HEK293 (cell line): ENCODE measurements at regions not wholly inside any gene's neighbourhood (a gene's known extent, or its start where the extent isn't known, plus 50 kb on each side); places are given as distances from the start of the nearest gene placed in this dataset.
"Not testable (repeated sequence)": the region's sequence is repeated elsewhere in the genome, so short reads cannot be mapped to it uniquely, and the experiment has no call there.

ENCODE experiments used
- CTCF ChIA-PET: fragments of 350-600 bp; formaldehyde crosslinking; extraction: SDS; loops from one replicate; lab custom pipeline; 2021; ENCODE audit warnings: antibody characterized with exemption; lab: Yijun Ruan, JAX
- POLR2A ChIA-PET: fragments of 300-600 bp; formaldehyde crosslinking; extraction: SDS; loops from one replicate; lab custom pipeline; 2020; ENCODE audit warnings: antibody characterized with exemption, inconsistent platforms; lab: Yijun Ruan, JAX
- H3K27ac ChIP-seq: fragments of 200-500 bp; sonication (Bioruptor generic); 2 replicates; pipeline ENCODE4 v1.5.1; 2014; ENCODE audit warnings: low read depth, low read length, control low read depth, inconsistent platforms; ENCODE audit errors: extremely low read depth
- H3K36me3 ChIP-seq, 2 experiments: fragments of 200-500 bp in 1 of 2; sonication (Bioruptor generic) in 1 of 2; 1 replicate in 1 of 2; 2 replicates in 1 of 2; pipeline ENCODE4 v1.5.1; 2014 to 2017; ENCODE audit warnings: inconsistent platforms in 2 of 2, low read length in 2 of 2; ENCODE audit not compliant: control insufficient read depth in 2 of 2, insufficient read depth in 1 of 2
- H3K4me1 ChIP-seq: fragments of 200-500 bp; sonication (Bioruptor generic); 2 replicates; pipeline ENCODE4 v1.5.1; 2014; ENCODE audit warnings: mild to moderate bottlenecking, low read length, inconsistent platforms; ENCODE audit not compliant: control insufficient read depth, insufficient read depth
- H3K4me3 ChIP-seq: 2 replicates; pipeline ENCODE4 v1.5.1; 2011; ENCODE audit warnings: low read depth, mild to moderate bottlenecking, control low read depth, low read length, moderate library complexity
- H3K9me3 ChIP-seq: fragments of 200-500 bp; sonication (Bioruptor generic); 2 replicates; pipeline ENCODE4 v1.5.1; 2014; ENCODE audit warnings: low read depth, low read length, inconsistent platforms; ENCODE audit not compliant: control insufficient read depth, insufficient read depth
- ELK4 ChIP-seq: IDR thresholded peaks from 2 replicates; pipeline ENCODE4 v1.6.1; 2011; ENCODE audit warnings: mild to moderate bottlenecking, low read depth, low read length, borderline replicate concordance
- KLF17 ChIP-seq: fragments of 450-650 bp; formaldehyde crosslinking; IDR thresholded peaks from 2 replicates; pipeline ENCODE4 v1.5.1; 2016; ENCODE audit warnings: missing biosample characterization, missing genetic modification characterization
- PBX3 ChIP-seq: sonication (generic); formaldehyde crosslinking; IDR thresholded peaks from 2 replicates; pipeline ENCODE4 v1.8.1; 2022; ENCODE audit warnings: mild to moderate bottlenecking, moderate library complexity, missing genetic modification reagents
- YY2 ChIP-seq: fragments of 450-650 bp; formaldehyde crosslinking; IDR thresholded peaks from 2 replicates; pipeline ENCODE4 v1.5.1; 2016; ENCODE audit warnings: missing biosample characterization, missing genetic modification characterization
- ZBTB7A ChIP-seq: fragments of 450-650 bp; formaldehyde crosslinking; IDR thresholded peaks from 2 replicates; pipeline ENCODE4 v1.5.1; 2016; ENCODE audit warnings: low read depth, missing biosample characterization, missing genetic modification characterization
- ZFHX2 ChIP-seq: fragments of 450-650 bp; formaldehyde crosslinking; conservative IDR thresholded peaks from 2 replicates; pipeline ENCODE4 v1.5.1; 2016; ENCODE audit warnings: missing biosample characterization, missing genetic modification characterization
- ZNF140 ChIP-seq: fragments of 450-650 bp; formaldehyde crosslinking; IDR thresholded peaks from 2 replicates; pipeline ENCODE4 v1.5.1; 2016; ENCODE audit warnings: missing biosample characterization, missing genetic modification characterization
- ZNF211 ChIP-seq: fragments of 450-650 bp; formaldehyde crosslinking; IDR thresholded peaks from 2 replicates; pipeline ENCODE4 v1.5.1; 2016; ENCODE audit warnings: low read depth, missing biosample characterization, missing genetic modification characterization
- ZNF391 ChIP-seq: fragments of 450-650 bp; formaldehyde crosslinking; IDR thresholded peaks from 2 replicates; pipeline ENCODE4 v1.5.1; 2016; ENCODE audit warnings: low read depth, missing biosample characterization, missing genetic modification characterization, borderline replicate concordance
- ZNF404 ChIP-seq: fragments of 450-650 bp; formaldehyde crosslinking; IDR thresholded peaks from 2 replicates; pipeline ENCODE4 v1.5.1; 2017; ENCODE audit warnings: missing biosample characterization, missing genetic modification characterization
- ZNF501 ChIP-seq: fragments of 450-650 bp; formaldehyde crosslinking; IDR thresholded peaks from 2 replicates; pipeline ENCODE4 v1.5.1; 2016; ENCODE audit warnings: missing biosample characterization, missing genetic modification characterization
- ZNF580 ChIP-seq: fragments of 450-650 bp; formaldehyde crosslinking; IDR thresholded peaks from 2 replicates; pipeline ENCODE4 v1.5.1; 2016; ENCODE audit warnings: missing biosample characterization, missing genetic modification characterization
- ZNF585B ChIP-seq: fragments of 450-650 bp; formaldehyde crosslinking; IDR thresholded peaks from 2 replicates; pipeline ENCODE4 v1.5.1; 2016; ENCODE audit warnings: missing biosample characterization, missing genetic modification characterization
- ZNF76 ChIP-seq: fragments of 450-650 bp; formaldehyde crosslinking; IDR thresholded peaks from 2 replicates; pipeline ENCODE4; 2016; ENCODE audit warnings: low read depth, missing biosample characterization, missing genetic modification characterization, borderline replicate concordance
- ZNF768 ChIP-seq: fragments of 450-650 bp; formaldehyde crosslinking; IDR thresholded peaks from 2 replicates; pipeline ENCODE4 v1.5.1; 2018; ENCODE audit warnings: missing biosample characterization, mild to moderate bottlenecking, missing genetic modification characterization
- TF ChIP-seq, protein P1 (sequence below): fragments of 450-650 bp; formaldehyde crosslinking; IDR thresholded peaks from 2 replicates; pipeline ENCODE4 v1.5.1; 2016; ENCODE audit warnings: missing biosample characterization, missing genetic modification characterization, low read depth

DNA sequence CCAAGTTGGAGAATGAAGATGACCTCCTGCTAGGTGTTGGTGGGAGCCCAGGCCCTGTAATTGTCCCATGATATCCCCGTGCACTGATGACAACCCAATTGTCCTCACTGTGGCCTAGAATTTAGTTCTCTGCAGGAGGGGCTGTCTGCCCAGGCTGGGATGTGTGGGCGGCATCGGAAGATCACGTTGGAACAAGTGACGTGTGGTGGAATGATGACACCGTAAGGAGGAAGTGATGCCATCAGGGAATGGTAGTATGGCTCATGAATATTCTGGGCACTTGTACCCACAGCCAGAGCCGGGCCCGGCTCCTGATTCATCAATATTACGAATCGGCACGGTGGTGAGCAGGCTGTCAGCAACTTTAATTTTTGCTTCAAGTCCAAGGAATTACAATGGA is 111.6 kb downstream of the MIAT start:
- Histone ChIP-seq H3K36me3 (no peaks in the 10 kb centered on the region), H3K27ac (no peak overlapping the region), H3K9me3 (no peaks in the 10 kb centered on the region), H3K4me3 (no peak overlapping the region), H3K4me1 (no peaks in the 10 kb centered on the region)
- POLR2A ChIA-PET, result no interaction called here
- TF ChIP-seq ZFHX2 (tag by site-specific recombination), result peak; percentile 35
- TF ChIP-seq ZNF76, result no peak
- CTCF ChIA-PET, result interaction anchor here (0.6 to 1.0 kb wide), 2 partner anchors 12 to 1199 kb away, joined by 3 to 4 read pairs; no protein-coding TSS in a partner anchor

- POLR2A ChIA-PET, result no interaction called here
- no peak overlapping the region for H3K4me3 ChIP-seq
- CTCF ChIA-PET, result interaction anchor here (0.6 kb wide), 1 partner anchor 1199 kb away, joined by 3 read pairs; no protein-coding TSS in a partner anchor
Measured at GRCh38 chr22:26769663-26770062, 112.3 kb downstream of the MIAT start.

GRCh38 chr22:26770624-26771023 is 113.2 kb downstream of the MIAT start:
- no peak overlapping the region for H3K4me3 ChIP-seq
- no peaks in the 10 kb centered on the region for H3K36me3 ChIP-seq
- no peak overlapping the region for H3K27ac ChIP-seq
- H3K4me1 ChIP-seq, result no peaks in the 10 kb centered on the region
- CTCF ChIA-PET, result interaction anchor here (0.5 to 0.7 kb wide), 2 partner anchors 39 to 82 kb away, joined by 4 to 5 read pairs; no protein-coding TSS in a partner anchor
- H3K9me3 ChIP-seq, result no peaks in the 10 kb centered on the region
- TF ChIP-seq ZNF501 (no peak), ZBTB7A (tag by site-specific recombination) (no peak), KLF17 (no peak)
- TF ChIP-seq, protein P1, sequence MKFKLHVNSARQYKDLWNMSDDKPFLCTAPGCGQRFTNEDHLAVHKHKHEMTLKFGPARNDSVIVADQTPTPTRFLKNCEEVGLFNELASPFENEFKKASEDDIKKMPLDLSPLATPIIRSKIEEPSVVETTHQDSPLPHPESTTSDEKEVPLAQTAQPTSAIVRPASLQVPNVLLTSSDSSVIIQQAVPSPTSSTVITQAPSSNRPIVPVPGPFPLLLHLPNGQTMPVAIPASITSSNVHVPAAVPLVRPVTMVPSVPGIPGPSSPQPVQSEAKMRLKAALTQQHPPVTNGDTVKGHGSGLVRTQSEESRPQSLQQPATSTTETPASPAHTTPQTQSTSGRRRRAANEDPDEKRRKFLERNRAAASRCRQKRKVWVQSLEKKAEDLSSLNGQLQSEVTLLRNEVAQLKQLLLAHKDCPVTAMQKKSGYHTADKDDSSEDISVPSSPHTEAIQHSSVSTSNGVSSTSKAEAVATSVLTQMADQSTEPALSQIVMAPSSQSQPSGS (tag by site-specific recombination), result no peak
- POLR2A ChIA-PET, result no interaction called here

More at GRCh38 chr22:26769663-26770062, 112.3 kb downstream of the MIAT start:
- no peaks in the 10 kb centered on the region for H3K4me1 ChIP-seq
- no peaks in the 10 kb centered on the region for H3K9me3 ChIP-seq
- no peak overlapping the region for H3K27ac ChIP-seq
- TF ChIP-seq ZNF404 (tag by site-specific recombination) (no peak), ZNF585B (tag by site-specific recombination) (peak; percentile 44; the same call in 1 of the 2 replicates)
- H3K36me3 ChIP-seq, result no peaks in the 10 kb centered on the region

DNA sequence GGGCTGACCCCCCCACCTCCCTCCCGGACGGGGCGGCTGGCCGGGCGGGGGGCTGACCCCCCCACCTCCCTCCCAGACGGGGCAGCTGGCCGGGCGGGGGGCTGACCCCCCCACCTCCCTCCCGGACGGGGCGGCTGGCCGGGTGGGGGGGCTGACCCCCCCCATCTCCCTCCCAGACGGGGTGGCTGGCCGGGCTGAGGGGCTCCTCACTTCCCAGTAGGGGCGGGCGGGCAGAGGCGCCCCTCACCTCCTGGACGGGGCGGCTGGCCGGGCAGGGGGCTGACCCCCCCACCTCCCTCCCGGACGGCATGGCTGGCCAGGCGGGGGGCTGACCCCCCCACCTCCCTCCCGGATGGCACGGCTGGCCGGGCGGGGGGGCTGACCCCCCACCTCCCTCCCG is 115.7 kb downstream of the MIAT start:
- H3K9me3 ChIP-seq, H3K4me3 ChIP-seq, CTCF ChIA-PET, POLR2A ChIA-PET, H3K27ac ChIP-seq, H3K4me1 ChIP-seq, H3K36me3 ChIP-seq: not testable (repeated sequence)

- Histone ChIP-seq H3K4me3 (no peak overlapping the region), H3K4me1 (no peaks in the 10 kb centered on the region), H3K9me3 (no peaks in the 10 kb centered on the region), H3K36me3 (peaks cover 0 to 17% of the 10 kb centered on the region in 2 experiments; a peak in 2 of 3 replicates), H3K27ac (no peak overlapping the region)
- ChIA-PET POLR2A (no interaction called here), CTCF (interaction anchor here (0.6 to 0.9 kb wide), 3 partner anchors 48 to 1035 kb away, joined by 3 read pairs; no protein-coding TSS in a partner anchor)
- TF ChIP-seq ZNF76 (no peak), ZNF211 (no peak), ZNF140 (no peak), ZNF768 (tag by site-specific recombination) (no peak), PBX3 (CRISPR knock-in tag) (no peak), ELK4 (no peak), ZNF391 (tag by site-specific recombination) (no peak), ZNF580 (tag by site-specific recombination) (no peak), YY2 (tag by site-specific recombination) (no peak)
Measured at GRCh38 chr22:26775394-26775793, 118.0 kb downstream of the MIAT start.
